Astrocyte of the cerebellum (primary cell): ENCODE measurements at regions not wholly inside any gene's neighbourhood (a gene's known extent, or its start where the extent isn't known, plus 50 kb on each side); places are given as distances from the start of the nearest gene placed in this dataset.

Experiments used
- DNase-seq: peaks from one replicate; pipeline ENCODE4 v3.0.0-alpha.2; 2011; ENCODE audit warnings: low read depth
- H3K4me3 ChIP-seq: 2 replicates; pipeline ENCODE4 v1.5.1; 2011; ENCODE audit warnings: mild to moderate bottlenecking, low read depth, low read length, moderate library complexity
- in situ Hi-C: cut with HindIII; loops from 2 replicates; pipeline ENCODE4 v1.10.0; 2017; ENCODE audit warnings: low sequenced_read_pairs
- TF ChIP-seq, protein P1 (sequence below): IDR thresholded peaks from 2 replicates; pipeline ENCODE4 v1.5.1; 2012; ENCODE audit warnings: low read length, low read depth, moderate library complexity, mild to moderate bottlenecking; ENCODE audit errors: missing control alignments

DNA sequence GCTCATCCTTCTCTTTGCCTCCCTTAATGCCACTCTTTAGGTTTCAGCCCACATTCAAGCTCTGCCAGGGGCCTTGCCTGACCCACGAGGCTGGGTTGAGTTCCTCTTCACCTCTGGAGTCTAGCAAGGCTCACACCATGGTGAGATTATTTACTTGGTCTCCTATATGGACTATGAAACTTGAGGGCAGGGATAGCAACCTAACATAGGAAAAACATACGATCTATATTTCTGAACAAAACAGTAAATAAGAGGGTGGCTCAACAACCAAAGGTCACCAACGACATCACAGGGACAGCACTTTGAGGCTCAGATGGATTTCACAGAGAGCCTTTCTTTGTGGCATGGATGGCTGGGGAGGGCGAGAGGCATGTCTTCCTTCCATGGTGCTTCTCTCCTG is 197.0 kb downstream of the MAF start:
- DNase-seq = no peak
- TF ChIP-seq, protein P1, sequence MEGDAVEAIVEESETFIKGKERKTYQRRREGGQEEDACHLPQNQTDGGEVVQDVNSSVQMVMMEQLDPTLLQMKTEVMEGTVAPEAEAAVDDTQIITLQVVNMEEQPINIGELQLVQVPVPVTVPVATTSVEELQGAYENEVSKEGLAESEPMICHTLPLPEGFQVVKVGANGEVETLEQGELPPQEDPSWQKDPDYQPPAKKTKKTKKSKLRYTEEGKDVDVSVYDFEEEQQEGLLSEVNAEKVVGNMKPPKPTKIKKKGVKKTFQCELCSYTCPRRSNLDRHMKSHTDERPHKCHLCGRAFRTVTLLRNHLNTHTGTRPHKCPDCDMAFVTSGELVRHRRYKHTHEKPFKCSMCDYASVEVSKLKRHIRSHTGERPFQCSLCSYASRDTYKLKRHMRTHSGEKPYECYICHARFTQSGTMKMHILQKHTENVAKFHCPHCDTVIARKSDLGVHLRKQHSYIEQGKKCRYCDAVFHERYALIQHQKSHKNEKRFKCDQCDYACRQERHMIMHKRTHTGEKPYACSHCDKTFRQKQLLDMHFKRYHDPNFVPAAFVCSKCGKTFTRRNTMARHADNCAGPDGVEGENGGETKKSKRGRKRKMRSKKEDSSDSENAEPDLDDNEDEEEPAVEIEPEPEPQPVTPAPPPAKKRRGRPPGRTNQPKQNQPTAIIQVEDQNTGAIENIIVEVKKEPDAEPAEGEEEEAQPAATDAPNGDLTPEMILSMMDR = no peak
- in situ Hi-C loops = no loop called here
- no peak overlapping the region for H3K4me3 ChIP-seq

DNA sequence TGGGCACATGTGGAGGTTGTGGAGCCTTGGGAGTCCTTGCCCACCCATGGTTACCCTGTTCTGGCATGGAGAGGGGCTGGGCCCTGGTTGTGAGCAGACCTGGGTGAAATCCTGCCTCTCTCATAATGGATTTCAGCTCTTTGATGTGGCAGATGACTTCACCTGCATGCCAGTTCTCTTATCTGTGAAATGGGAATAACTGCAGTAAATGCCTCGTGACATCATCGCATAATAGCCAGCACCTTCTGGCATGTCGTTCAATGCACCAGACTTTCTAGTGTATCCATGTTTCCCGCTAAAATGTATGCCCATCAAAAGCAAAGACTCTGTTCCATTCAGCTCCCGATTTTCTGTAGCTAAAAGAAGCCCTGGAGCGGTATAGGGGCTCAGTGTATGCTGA is 197.6 kb downstream of the MAF start:
- TF ChIP-seq, protein P1 = no peak
- no peak for DNase-seq
- no peak overlapping the region for H3K4me3 ChIP-seq
- in situ Hi-C loops = no loop called here

DNA sequence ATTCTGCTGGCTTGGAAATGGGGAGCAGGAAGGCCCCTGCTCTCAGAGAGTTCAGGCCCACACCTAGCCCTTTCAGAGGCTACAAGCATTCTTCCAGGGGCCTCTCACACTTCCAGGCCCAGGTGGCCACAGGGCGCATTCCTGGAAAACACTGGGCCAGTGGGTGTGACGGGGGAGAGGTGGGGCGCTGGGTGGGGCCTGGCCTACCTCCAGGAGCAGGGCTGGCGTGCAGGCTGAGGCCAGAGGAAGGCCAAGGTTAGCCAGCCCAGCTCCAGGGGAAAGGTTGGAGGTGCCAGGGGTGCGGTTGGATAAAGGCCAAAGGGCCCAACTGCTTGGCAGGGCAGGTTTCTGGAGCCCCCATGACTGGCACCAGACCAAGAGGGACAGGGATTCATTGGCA is 198.2 kb downstream of the MAF start:
- in situ Hi-C loops = no loop called here
- H3K4me3 ChIP-seq = no peak overlapping the region

DNA sequence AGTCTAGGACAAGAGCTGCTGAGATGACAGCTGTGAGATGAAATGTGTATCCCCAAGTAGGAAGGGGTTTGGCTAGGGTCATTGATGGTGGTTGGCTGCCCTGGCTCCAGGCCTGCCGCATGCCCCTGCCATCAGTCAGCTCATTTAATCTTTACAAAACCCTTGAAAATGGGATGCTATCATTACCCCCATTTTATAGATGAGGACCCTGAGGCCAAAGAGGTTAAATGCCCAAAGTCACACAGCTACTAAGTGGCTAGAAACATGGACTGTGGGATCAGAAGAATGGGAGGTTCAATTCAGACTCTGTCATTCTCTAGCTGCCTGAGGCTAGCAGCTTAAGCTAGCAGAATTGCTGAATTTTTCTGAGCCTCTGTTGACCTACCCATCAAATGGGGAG is 198.8 kb downstream of the MAF start:
- TF ChIP-seq, protein P1 = no peak
- no peak overlapping the region for H3K4me3 ChIP-seq
- no peak for DNase-seq
- in situ Hi-C loops = no loop called here

More for the DNA sequence above, 198.2 kb downstream of the MAF start:
- DNase-seq = no peak
- TF ChIP-seq, protein P1 = no peak

DNA sequence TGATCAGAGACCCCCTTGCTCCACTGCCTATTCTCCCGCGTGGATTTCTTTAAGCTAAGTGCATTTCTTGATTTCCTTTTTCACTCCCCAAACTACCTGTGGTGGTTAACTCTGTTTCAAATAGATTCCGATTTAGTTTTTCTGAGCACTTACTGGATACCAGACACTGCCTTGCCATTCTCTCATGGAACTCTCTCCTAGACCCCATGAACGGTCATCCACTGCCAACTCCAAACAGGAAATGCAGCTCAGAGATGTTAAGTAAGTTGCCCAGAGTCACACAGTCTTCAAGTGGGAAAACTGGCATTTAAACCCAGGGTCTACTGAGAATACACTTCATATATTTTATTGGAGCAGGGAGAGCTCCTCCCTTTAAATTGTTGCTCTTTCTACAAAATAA is 199.4 kb downstream of the MAF start:
- DNase-seq = no peak
- in situ Hi-C loops = no loop called here
- H3K4me3 ChIP-seq = no peak overlapping the region
- TF ChIP-seq, protein P1 = no peak

DNA sequence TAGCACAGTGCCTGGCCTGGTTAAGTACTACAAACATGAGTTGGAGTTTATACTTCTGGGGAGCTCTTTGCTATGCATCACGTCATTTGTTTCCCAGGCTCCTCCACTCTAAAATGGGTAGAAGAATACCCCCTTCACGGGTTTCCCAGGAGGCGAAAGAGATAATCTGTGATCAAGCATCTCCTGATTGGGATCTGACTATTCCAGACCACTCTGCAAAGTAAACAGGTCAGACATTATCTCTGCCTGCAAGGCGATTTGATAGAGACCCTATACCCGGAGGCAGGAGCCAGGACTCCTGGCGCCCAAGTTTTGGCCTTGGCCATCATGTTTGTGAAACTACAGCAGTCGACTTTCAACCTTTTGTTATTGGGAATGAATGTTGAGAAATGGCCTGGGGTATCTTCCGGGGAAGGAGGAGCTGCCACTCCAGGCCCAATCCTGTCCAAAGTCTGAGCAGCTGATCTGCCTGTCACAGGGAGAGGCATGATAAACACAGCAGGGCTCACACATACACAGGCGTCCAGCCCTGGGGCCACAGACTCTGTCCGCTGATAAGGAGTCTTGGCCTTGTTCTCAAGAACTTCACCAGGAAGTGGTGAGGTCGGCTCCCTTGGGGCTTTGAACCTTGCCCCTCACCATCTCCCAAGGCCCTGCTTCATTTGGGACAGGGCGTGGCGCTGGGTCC is 199.9 kb downstream of the MAF start:
- no peak for DNase-seq
- H3K4me3 ChIP-seq = no peak overlapping the region
- TF ChIP-seq, protein P1 = no peak
- in situ Hi-C loops = no loop called here
